ENCODE measurements at regions not wholly inside any gene's neighbourhood (a gene's known extent, or its start where the extent isn't known, plus 50 kb on each side); places are given as distances from the start of the nearest gene placed in this dataset.
"Not testable (repeated sequence)": the region's sequence is repeated elsewhere in the genome, so short reads cannot be mapped to it uniquely, and the experiment has no call there.

- POLR2A ChIA-PET (ENCODE audit: partially characterized antibody); H3K9me3 Mint-ChIP-seq; intact Hi-C loops (cut with micrococcal nuclease): not testable (repeated sequence)
Measured at GRCh38 chr10:28481346-28481745, 51.6 kb upstream of the WAC start.

GRCh38 chr10:28481968-28482367 lies 51.0 kb upstream of the WAC start:
- no peaks in the 10 kb centered on the region for H3K36me3 ChIP-seq (ENCODE audit: insufficient read depth, low read length)
- CTCF ChIA-PET (ENCODE audit: partially characterized antibody), result interaction anchor here (1.2 kb wide), 1 partner anchor 11 kb away, joined by 3 read pairs; no protein-coding TSS in a partner anchor

More at GRCh38 chr10:28481346-28481745, 51.6 kb upstream of the WAC start:
- DNase-seq; H3K4me3 ChIP-seq (ENCODE audit: low read length in 2 of 2); H3K27ac ChIP-seq (ENCODE audit: low read depth, low read length); H3K4me1 Mint-ChIP-seq; H3K27me3 Mint-ChIP-seq; H3K27me3 ChIP-seq (ENCODE audit: insufficient read depth, low read length); H3K36me3 Mint-ChIP-seq; H3K27ac Mint-ChIP-seq; H3K4me3 Mint-ChIP-seq; H3K4me1 ChIP-seq (ENCODE audit: insufficient read depth, low read length); H3K36me3 ChIP-seq (ENCODE audit: insufficient read depth, low read length); H3K9me3 ChIP-seq (ENCODE audit: control insufficient read depth in 1 of 2, low read length in 2 of 2): not testable (repeated sequence)
- CTCF ChIA-PET (ENCODE audit: partially characterized antibody), result interaction anchor here (1.2 kb wide), 1 partner anchor 12 kb away, joined by 3 read pairs; no protein-coding TSS in a partner anchor

More at GRCh38 chr10:28481968-28482367, 51.0 kb upstream of the WAC start:
- Mint-ChIP-seq H3K27ac (no peak overlapping the region), H3K27me3 (peaks cover 0 to 1% of the 10 kb centered on the region in 2 donors), H3K4me3 (no peak overlapping the region), H3K9me3 (peaks cover 0 to 6% (median 2%) of the 10 kb centered on the region in 8 donors), H3K36me3 (no peaks in the 10 kb centered on the region), H3K4me1 (peaks cover 0 to 1% (median 0%) of the 10 kb centered on the region in 4 donors)
- no peaks in the 10 kb centered on the region for H3K4me1 ChIP-seq (ENCODE audit: insufficient read depth, low read length)
- POLR2A ChIA-PET (ENCODE audit: partially characterized antibody), result no interaction called here
- H3K27ac ChIP-seq (ENCODE audit: low read depth, low read length), result no peak overlapping the region
- DNase-seq, result no peak
- no peaks in the 10 kb centered on the region for H3K27me3 ChIP-seq (ENCODE audit: insufficient read depth, low read length)
- intact Hi-C loops (cut with micrococcal nuclease), result no loop called here
- no peaks in the 10 kb centered on the region for H3K9me3 ChIP-seq (ENCODE audit: control insufficient read depth in 1 of 2, low read length in 2 of 2)
- H3K4me3 ChIP-seq (ENCODE audit: low read length in 2 of 2), result no peak overlapping the region

All from CD4-positive, alpha-beta memory T cell (primary cell).